Neural cell (in vitro differentiated cells): ENCODE measurements at regions not wholly inside any gene's neighbourhood (a gene's known extent, or its start where the extent isn't known, plus 50 kb on each side); places are given as distances from the start of the nearest gene placed in this dataset.

Experiments used
- H2AFZ ChIP-seq: fragments of 200-600, 300-800 bp; sonication (generic), shearing (Covaris generic); 2 replicates; pipeline ENCODE4 v1.6.0; 2014; ENCODE audit warnings: low read depth, mild to moderate bottlenecking, antibody characterized with exemption, low read length, moderate library complexity
- H3F3A ChIP-seq: fragments of 200-600 bp; shearing (Covaris generic); 2 replicates; pipeline ENCODE4 v1.6.1; 2016; ENCODE audit warnings: mild to moderate bottlenecking, moderate library complexity, mixed read lengths, antibody characterized with exemption, low read length; ENCODE audit not compliant: insufficient read depth, poor library complexity, severe bottlenecking
- H3K27ac ChIP-seq: fragments of 200-600, 300-800 bp; sonication (generic), shearing (Covaris generic); 2 replicates; pipeline ENCODE4 v1.5.1; 2014; ENCODE audit warnings: mild to moderate bottlenecking, low read length, moderate library complexity
- H3K27me3 ChIP-seq: fragments of 300-800, 200-600 bp; sonication (generic), shearing (Covaris generic); 2 replicates; pipeline ENCODE4 v1.6.0; 2014; ENCODE audit warnings: mild to moderate bottlenecking, low read depth, low read length, moderate library complexity; ENCODE audit not compliant: insufficient read depth
- H3K36me3 ChIP-seq: fragments of 300-800, 200-600 bp; sonication (generic), shearing (Covaris generic); 2 replicates; pipeline ENCODE4 v1.5.1; 2014; ENCODE audit warnings: mild to moderate bottlenecking, antibody characterized with exemption, low read length, moderate library complexity; ENCODE audit not compliant: insufficient read depth
- H3K4me2 ChIP-seq: fragments of 300-800, 200-600 bp; sonication (generic), shearing (Covaris generic); 2 replicates; pipeline ENCODE4 v1.6.0; 2014; ENCODE audit warnings: mild to moderate bottlenecking, low read length
- H3K4me3 ChIP-seq: fragments of 300-800, 200-600 bp; sonication (generic), shearing (Covaris generic); 2 replicates; pipeline ENCODE4 v1.5.1; 2014; ENCODE audit warnings: mild to moderate bottlenecking, low read length, moderate library complexity
- H3K79me2 ChIP-seq: fragments of 200-600 bp; shearing (Covaris generic); replicated peaks from 2 replicates; pipeline ENCODE4 v1.6.0; 2014; ENCODE audit warnings: mild to moderate bottlenecking, low read length, moderate library complexity; ENCODE audit not compliant: insufficient read depth
- H3K9ac ChIP-seq: fragments of 300-800, 200-600 bp; sonication (generic), shearing (Covaris generic); 2 replicates; pipeline ENCODE4 v1.6.1; 2016; ENCODE audit warnings: mild to moderate bottlenecking, low read length, mixed read lengths
- H3K9me2 ChIP-seq: fragments of 200-600 bp; shearing (Covaris generic); 2 replicates; pipeline ENCODE4 v1.6.1; 2016; ENCODE audit warnings: mild to moderate bottlenecking, low read length, mixed read lengths; ENCODE audit not compliant: insufficient read depth
- H3K9me3 ChIP-seq: fragments of 200-600, 300-800 bp; sonication (generic), shearing (Covaris generic); 2 replicates; pipeline ENCODE4 v1.6.1; 2016; ENCODE audit warnings: mild to moderate bottlenecking, mixed run types, low read length, moderate library complexity, mixed read lengths
- H4K20me1 ChIP-seq: fragments of 200-600 bp; shearing (Covaris generic); 2 replicates; pipeline ENCODE4 v1.6.1; 2016; ENCODE audit warnings: mild to moderate bottlenecking, mixed run types; ENCODE audit not compliant: insufficient read depth
- EP300 ChIP-seq: fragments of 450-650 bp; conservative IDR thresholded peaks from 2 replicates; pipeline ENCODE4 v1.6.1; 2014; ENCODE audit warnings: antibody characterized with exemption, mild to moderate bottlenecking, moderate library complexity; ENCODE audit not compliant: poor library complexity, severe bottlenecking
- EZH2 ChIP-seq: fragments of 200-600, 300-800 bp; shearing (Covaris generic), sonication (generic); IDR thresholded peaks from 2 replicates; pipeline ENCODE4 v1.6.1; 2014; ENCODE audit warnings: antibody characterized with exemption, low read length, borderline replicate concordance, mild to moderate bottlenecking; ENCODE audit not compliant: insufficient read depth, poor library complexity, severe bottlenecking
- MXI1 ChIP-seq: fragments of 450-650 bp; conservative IDR thresholded peaks from 2 replicates; pipeline ENCODE4 v1.6.1; 2014; ENCODE audit warnings: antibody characterized with exemption, mild to moderate bottlenecking; ENCODE audit not compliant: poor library complexity, severe bottlenecking
- POLR2AphosphoS5 ChIP-seq: IDR thresholded peaks from 2 replicates; pipeline ENCODE4 v1.6.1; 2012
- RAD21 ChIP-seq: fragments of 450-650 bp; conservative IDR thresholded peaks from 2 replicates; pipeline ENCODE4 v1.6.1; 2014; ENCODE audit warnings: antibody characterized with exemption, mild to moderate bottlenecking, moderate library complexity
- SMC3 ChIP-seq: fragments of 450-650 bp; conservative IDR thresholded peaks from 2 replicates; pipeline ENCODE4 v1.6.1; 2014; ENCODE audit warnings: antibody characterized with exemption, mild to moderate bottlenecking, moderate library complexity; ENCODE audit not compliant: poor library complexity
- TAF1 ChIP-seq: IDR thresholded peaks from 2 replicates; pipeline ENCODE4 v1.6.1; 2012; ENCODE audit warnings: low read depth
- TF ChIP-seq, protein P1 (sequence below): fragments of 450-650 bp; IDR thresholded peaks from 2 replicates; pipeline ENCODE4 v1.5.1; 2014; ENCODE audit warnings: antibody characterized with exemption, mild to moderate bottlenecking, moderate library complexity; ENCODE audit not compliant: poor library complexity, severe bottlenecking
- TF ChIP-seq, protein P2 (sequence below): IDR thresholded peaks from 2 replicates; pipeline ENCODE4 v1.6.1; 2012; ENCODE audit warnings: borderline replicate concordance

DNA sequence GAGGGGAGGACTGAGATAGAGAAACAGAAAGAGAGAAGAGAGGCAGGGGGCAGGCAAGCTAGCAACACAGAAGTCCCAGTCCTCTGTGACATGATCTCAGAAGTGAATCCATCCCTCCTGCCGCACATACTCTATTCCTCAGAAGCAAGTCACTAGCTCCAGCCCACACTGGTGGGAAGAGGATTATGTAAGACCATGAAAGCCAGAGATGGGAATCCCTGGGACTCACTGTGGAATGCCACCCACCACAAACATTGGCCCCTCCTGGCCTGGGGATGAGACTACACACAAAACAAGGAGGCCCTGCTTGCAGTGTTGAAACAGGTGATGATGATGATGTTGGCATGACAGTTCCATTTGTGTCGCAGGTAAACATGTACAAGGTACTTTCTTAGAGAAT lies 419.9 kb downstream of the IRS2 start:
- TF ChIP-seq MXI1 (no peak), SMC3 (no peak), EP300 (no peak), RAD21 (no peak), TAF1 (no peak), EZH2 (no peak), POLR2AphosphoS5 (no peak)
- TF ChIP-seq, protein P1, sequence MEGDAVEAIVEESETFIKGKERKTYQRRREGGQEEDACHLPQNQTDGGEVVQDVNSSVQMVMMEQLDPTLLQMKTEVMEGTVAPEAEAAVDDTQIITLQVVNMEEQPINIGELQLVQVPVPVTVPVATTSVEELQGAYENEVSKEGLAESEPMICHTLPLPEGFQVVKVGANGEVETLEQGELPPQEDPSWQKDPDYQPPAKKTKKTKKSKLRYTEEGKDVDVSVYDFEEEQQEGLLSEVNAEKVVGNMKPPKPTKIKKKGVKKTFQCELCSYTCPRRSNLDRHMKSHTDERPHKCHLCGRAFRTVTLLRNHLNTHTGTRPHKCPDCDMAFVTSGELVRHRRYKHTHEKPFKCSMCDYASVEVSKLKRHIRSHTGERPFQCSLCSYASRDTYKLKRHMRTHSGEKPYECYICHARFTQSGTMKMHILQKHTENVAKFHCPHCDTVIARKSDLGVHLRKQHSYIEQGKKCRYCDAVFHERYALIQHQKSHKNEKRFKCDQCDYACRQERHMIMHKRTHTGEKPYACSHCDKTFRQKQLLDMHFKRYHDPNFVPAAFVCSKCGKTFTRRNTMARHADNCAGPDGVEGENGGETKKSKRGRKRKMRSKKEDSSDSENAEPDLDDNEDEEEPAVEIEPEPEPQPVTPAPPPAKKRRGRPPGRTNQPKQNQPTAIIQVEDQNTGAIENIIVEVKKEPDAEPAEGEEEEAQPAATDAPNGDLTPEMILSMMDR = no peak
- TF ChIP-seq, protein P2, sequence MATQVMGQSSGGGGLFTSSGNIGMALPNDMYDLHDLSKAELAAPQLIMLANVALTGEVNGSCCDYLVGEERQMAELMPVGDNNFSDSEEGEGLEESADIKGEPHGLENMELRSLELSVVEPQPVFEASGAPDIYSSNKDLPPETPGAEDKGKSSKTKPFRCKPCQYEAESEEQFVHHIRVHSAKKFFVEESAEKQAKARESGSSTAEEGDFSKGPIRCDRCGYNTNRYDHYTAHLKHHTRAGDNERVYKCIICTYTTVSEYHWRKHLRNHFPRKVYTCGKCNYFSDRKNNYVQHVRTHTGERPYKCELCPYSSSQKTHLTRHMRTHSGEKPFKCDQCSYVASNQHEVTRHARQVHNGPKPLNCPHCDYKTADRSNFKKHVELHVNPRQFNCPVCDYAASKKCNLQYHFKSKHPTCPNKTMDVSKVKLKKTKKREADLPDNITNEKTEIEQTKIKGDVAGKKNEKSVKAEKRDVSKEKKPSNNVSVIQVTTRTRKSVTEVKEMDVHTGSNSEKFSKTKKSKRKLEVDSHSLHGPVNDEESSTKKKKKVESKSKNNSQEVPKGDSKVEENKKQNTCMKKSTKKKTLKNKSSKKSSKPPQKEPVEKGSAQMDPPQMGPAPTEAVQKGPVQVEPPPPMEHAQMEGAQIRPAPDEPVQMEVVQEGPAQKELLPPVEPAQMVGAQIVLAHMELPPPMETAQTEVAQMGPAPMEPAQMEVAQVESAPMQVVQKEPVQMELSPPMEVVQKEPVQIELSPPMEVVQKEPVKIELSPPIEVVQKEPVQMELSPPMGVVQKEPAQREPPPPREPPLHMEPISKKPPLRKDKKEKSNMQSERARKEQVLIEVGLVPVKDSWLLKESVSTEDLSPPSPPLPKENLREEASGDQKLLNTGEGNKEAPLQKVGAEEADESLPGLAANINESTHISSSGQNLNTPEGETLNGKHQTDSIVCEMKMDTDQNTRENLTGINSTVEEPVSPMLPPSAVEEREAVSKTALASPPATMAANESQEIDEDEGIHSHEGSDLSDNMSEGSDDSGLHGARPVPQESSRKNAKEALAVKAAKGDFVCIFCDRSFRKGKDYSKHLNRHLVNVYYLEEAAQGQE = no peak
- H3F3A ChIP-seq = no peaks in the 10 kb centered on the region
- H3K27ac ChIP-seq = no peak overlapping the region
- H3K9ac ChIP-seq = no peak overlapping the region
- H3K9me3 ChIP-seq = no peaks in the 10 kb centered on the region
- H3K36me3 ChIP-seq = no peaks in the 10 kb centered on the region
- H3K4me2 ChIP-seq = no peak overlapping the region
- H3K4me3 ChIP-seq = no peak overlapping the region
- no peaks in the 10 kb centered on the region for H4K20me1 ChIP-seq
- H3K9me2 ChIP-seq = no peaks in the 10 kb centered on the region
- H2AFZ ChIP-seq = no peak overlapping the region
- no peaks in the 10 kb centered on the region for H3K27me3 ChIP-seq
- H3K79me2 ChIP-seq = no peaks in the 10 kb centered on the region

GRCh38 chr13:109363431-109363830 lies 423.0 kb downstream of the IRS2 start:
- H3K4me3 ChIP-seq = no peak overlapping the region
- H3F3A ChIP-seq = no peaks in the 10 kb centered on the region
- H3K27me3 ChIP-seq = no peaks in the 10 kb centered on the region
- H2AFZ ChIP-seq = no peak overlapping the region
- H4K20me1 ChIP-seq = no peaks in the 10 kb centered on the region
- H3K9me2 ChIP-seq = no peaks in the 10 kb centered on the region
- no peak overlapping the region for H3K9ac ChIP-seq
- no peak overlapping the region for H3K4me2 ChIP-seq
- H3K9me3 ChIP-seq = no peaks in the 10 kb centered on the region
- TF ChIP-seq RAD21 (no peak), SMC3 (no peak), POLR2AphosphoS5 (no peak), EP300 (no peak), MXI1 (no peak), TAF1 (no peak), EZH2 (no peak)
- TF ChIP-seq, protein P1 = no peak
- TF ChIP-seq, protein P2 = no peak
- H3K36me3 ChIP-seq = no peaks in the 10 kb centered on the region
- no peaks in the 10 kb centered on the region for H3K79me2 ChIP-seq
- no peak overlapping the region for H3K27ac ChIP-seq
